BLaER1 treated with 17β-estradiol and CSF1 and Interleukin-3, amounts not matched to agents 10 nM and 100 nM (cell line): ENCODE measurements at regions not wholly inside any gene's neighbourhood (a gene's known extent, or its start where the extent isn't known, plus 50 kb on each side); places are given as distances from the start of the nearest gene placed in this dataset.

Experiments
- H3K27ac ChIP-seq, 11 experiments: shearing (Covaris generic); formaldehyde crosslinking; 2 replicates each; pipeline ENCODE4 v1.8.1; 2022
- H3K27me3 ChIP-seq, 11 experiments: shearing (Covaris generic); formaldehyde crosslinking; 2 replicates each; pipeline ENCODE4 v1.8.1; 2022
- H3K36me3 ChIP-seq, 11 experiments: shearing (Covaris generic); formaldehyde crosslinking; 2 replicates each; pipeline ENCODE4 v1.8.1; 2022
- H3K4me1 ChIP-seq, 10 experiments: shearing (Covaris generic); formaldehyde crosslinking; 2 replicates each; pipeline ENCODE4 v1.8.1; 2022
- H3K4me2 ChIP-seq, 11 experiments: shearing (Covaris generic); formaldehyde crosslinking; 2 replicates each; pipeline ENCODE4 v1.8.1; 2022
- H3K4me3 ChIP-seq, 10 experiments: shearing (Covaris generic); formaldehyde crosslinking; 2 replicates each; pipeline ENCODE4 v1.8.1; 2022
- H3K9ac ChIP-seq, 11 experiments: shearing (Covaris generic); formaldehyde crosslinking; 2 replicates each; pipeline ENCODE4 v1.8.1; 2022
- H3K9me3 ChIP-seq, 11 experiments: shearing (Covaris generic); formaldehyde crosslinking; replicated peaks in 1 of 11; 2 replicates each; pipeline ENCODE4 v1.8.1; 2022
- H4K20me1 ChIP-seq, 11 experiments: shearing (Covaris generic); formaldehyde crosslinking; 2 replicates each; pipeline ENCODE4 v1.8.1; 2022
- Cebpa-rat ChIP-seq, 11 experiments: shearing (Covaris generic); IDR thresholded peaks; 2 replicates each; pipeline ENCODE4 v1.8.1; 2022

DNA sequence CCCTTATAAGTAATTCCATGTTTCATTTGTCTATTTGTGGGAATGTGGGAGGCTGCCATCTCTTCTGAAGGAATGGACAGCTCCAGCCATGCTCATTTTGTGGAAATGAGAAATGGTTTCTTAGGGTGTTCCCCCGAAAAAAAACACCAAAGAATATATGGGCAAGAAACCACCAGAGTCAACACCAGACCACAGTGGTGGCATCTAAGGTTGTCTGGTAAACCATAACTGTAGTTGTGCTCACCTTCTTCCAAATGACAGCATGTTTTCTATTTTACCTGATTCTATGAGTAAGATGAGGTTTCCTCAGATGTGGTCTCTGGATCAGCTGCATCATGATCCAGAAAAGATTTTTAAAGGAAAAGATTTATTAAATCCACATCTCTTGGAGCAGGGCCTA, 217.0 kb upstream of the C2CD4B start:
- Histone ChIP-seq H3K27ac (no peak overlapping the region), H4K20me1 (no peaks in the 10 kb centered on the region), H3K9ac (no peak overlapping the region), H3K4me1 (peaks cover 0 to 7% (median 0%) of the 10 kb centered on the region in 10 experiments; a peak in 4 of 20 replicates), H3K27me3 (no peaks in the 10 kb centered on the region), H3K4me3 (no peak overlapping the region), H3K36me3 (no peaks in the 10 kb centered on the region), H3K4me2 (no peak overlapping the region), H3K9me3 (no peaks in the 10 kb centered on the region)
- TF ChIP-seq Cebpa-rat (IDR thresholded peaks at IDR 0.05): no peak

DNA sequence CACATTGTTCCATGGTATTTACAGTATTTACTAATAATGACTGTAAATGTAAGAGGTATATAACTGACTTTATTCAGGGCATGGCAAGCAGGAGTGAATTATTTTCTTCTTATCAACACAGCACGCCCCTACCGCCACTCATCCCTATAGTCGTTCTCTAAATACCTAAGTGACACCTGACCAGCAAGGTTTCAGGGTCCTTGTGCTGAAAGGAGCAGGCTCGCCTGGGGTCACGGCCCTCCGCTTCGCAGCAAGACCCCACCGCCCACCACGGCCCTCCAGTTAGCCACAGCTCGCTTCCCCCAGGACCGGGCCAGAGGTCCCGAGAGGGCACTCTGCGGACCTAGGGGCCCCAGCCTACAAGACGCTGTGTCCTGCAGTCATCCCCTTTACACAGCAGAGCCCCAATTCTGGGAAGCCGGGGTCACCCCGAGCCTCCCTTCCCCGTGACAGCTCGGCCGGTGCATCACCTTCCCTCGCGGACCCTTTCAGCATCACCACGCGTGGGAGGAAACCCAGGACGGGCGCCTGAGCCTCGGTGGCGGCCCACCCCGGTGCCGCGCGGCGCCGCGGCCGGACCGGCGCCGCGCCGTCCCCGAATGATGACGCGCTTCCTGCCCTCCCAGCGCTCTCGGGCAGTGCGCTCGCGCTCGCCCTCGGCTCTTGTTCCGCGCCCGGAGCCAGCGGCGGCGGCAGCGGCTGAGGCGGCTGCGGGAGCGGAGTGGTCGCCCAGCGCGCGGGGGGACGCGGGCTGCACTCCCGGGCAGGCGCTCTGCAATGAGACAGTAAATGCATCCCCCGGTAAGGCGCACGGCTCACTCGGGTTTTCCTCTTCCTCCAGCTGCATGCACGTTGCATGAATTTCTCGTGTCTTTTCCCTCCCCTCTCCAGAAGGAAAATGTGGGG, 225.1 kb upstream of the C2CD4B start, which contains the start of gene TLN2:
Gene TLN2 (plus strand): TSS at position 666 of the 906 bp plus-strand sequence.
- peak within 1 kb of the TSS; percentile 94 to 100 (median 99) for H3K4me2 ChIP-seq
- H3K4me1 ChIP-seq: peaks cover 18 to 23% (median 20%) of the 10 kb centered on the region in 10 experiments
- H3K9me3 ChIP-seq: no peaks in the 10 kb centered on the region
- TF ChIP-seq Cebpa-rat (IDR thresholded peaks at IDR 0.05): no peak
- peak within 1 kb of the TSS; percentile 86 to 96 (median 91) for H3K9ac ChIP-seq
- peaks cover 20 to 32% (median 26%) of the 10 kb centered on the region in 11 experiments for H3K27me3 ChIP-seq
- peak within 1 kb of the TSS; percentile 75 to 91 (median 84) for H3K27ac ChIP-seq
- peak within 1 kb of the TSS; percentile 74 to 98 (median 90) for H3K4me3 ChIP-seq
- no peaks in the 10 kb centered on the region for H3K36me3 ChIP-seq
- no peaks in the 10 kb centered on the region for H4K20me1 ChIP-seq

DNA sequence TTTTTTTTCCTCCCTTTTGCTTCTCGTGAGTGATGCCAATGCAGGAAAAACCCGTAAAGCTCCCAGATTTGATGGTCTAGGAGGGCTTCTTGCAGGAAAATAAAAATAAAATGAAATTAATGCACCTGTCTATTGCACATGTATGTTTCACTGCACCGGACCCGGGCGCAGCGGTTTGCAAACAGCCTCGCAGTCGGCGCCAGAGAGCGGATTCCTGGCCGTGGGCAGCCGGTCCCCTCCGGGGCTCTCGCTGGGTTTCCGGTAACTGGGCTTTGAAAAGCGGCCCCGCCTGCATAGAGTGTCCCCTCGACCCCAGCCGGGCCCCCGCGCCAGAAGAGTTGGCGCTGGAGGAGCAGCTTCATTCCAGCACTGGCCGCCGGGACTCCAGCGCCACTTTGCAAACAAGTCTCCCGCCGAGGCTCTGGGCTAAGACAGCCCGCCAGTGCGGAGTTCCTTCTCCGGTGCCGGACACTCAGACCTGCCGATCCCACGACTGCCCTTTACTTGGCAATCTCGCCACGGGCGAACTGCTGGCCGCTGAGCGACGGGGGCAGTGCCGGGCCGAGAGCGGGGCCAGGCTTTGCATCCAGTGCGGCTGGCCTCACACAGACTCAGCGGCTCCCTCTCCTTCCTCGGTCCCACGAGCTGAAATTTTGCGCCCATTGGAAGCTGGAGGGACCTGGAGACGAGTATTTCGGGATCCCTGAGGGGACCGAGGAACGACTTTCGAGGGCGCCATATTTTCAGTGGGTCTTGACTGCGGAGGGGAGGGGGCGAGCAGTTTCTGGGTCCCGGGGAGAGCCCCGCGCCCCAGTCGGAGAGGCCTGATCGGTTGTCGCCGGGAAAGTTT, 225.9 kb upstream of the C2CD4B start:
- Histone ChIP-seq H3K4me3 (peak overlapping the region; percentile 74 to 98 (median 90)), H3K36me3 (no peaks in the 10 kb centered on the region), H3K9me3 (no peaks in the 10 kb centered on the region), H3K9ac (peak overlapping the region; percentile 86 to 96 (median 91)), H3K4me1 (peaks cover 18 to 22% (median 20%) of the 10 kb centered on the region in 10 experiments), H3K4me2 (peak overlapping the region; percentile 94 to 100 (median 99)), H3K27me3 (peaks cover 20 to 32% (median 26%) of the 10 kb centered on the region in 11 experiments), H4K20me1 (no peaks in the 10 kb centered on the region), H3K27ac (peak overlapping the region in 4 of 11 experiments; percentile 1 to 91 (median 56); a peak in 6 of 22 replicates)
- TF ChIP-seq Cebpa-rat (IDR thresholded peaks at IDR 0.05): no peak

DNA sequence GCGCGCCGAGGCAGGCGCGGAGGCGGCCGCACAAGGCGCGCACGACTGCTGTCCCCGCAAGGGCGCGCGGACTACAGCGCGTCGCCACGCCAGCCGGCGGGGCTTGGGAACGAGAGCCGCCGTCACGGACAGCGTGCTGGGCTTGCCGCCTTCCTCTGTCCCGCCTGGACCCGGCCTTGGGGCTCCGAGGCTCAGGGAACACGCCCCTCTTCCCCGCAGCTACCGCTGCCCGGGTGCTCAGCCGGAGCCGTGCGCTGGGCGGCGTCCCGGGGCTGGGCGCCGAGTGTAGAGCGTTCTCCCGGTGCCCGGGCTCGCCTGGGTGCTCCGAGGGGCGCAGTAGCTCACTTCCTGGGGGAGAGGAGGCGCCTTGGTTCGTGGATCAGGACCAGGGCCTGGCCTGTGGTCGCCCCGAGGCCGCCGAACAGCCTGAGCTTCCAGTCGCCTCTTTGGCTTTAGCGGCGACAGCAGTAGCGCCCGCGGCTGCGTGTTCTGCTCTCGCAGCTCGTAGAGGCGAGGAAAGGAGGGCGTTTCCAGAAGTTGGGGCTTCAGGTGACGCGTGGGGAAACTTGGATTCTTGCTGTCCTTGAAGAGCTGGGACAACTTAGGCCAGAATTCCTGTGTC, 226.7 kb upstream of the C2CD4B start:
- TF ChIP-seq Cebpa-rat (IDR thresholded peaks at IDR 0.05): no peak
- Histone ChIP-seq H3K4me2 (peak overlapping the region; percentile 94 to 100 (median 99)), H3K36me3 (no peaks in the 10 kb centered on the region), H3K4me1 (peaks cover 15 to 22% (median 19%) of the 10 kb centered on the region in 10 experiments), H3K27ac (peak overlapping the region in 2 of 11 experiments; percentile 10 to 34; a peak in 3 of 22 replicates), H3K9me3 (no peaks in the 10 kb centered on the region), H3K27me3 (peaks cover 20 to 32% (median 26%) of the 10 kb centered on the region in 11 experiments), H3K4me3 (peak overlapping the region; percentile 74 to 98 (median 90)), H3K9ac (peak overlapping the region; percentile 75 to 96 (median 90); a peak in 21 of 22 replicates), H4K20me1 (no peaks in the 10 kb centered on the region)

DNA sequence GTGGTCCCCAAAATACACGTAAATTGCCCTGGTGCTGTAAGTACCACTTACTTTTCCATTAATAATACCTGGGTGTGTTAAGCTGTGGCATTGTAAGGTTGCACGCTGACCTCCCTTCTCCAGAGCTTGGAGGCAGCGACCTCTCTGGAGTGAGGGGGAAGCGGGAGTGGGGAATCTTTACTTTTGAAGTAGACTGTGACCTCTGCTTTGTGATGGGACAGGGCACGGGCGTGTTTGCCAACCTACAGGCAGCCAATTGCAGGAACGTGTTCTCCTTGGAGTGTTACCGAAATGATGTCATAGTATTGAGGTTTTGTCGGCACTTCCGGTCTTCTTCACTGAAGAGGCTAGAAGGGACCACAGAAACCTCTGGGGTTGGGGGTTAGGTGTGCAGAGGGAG, 227.3 kb upstream of the C2CD4B start:
- peak overlapping the region in 6 of 11 experiments; percentile 86 to 96 (median 92); a peak in 6 of 22 replicates for H3K9ac ChIP-seq
- no peak overlapping the region for H3K27ac ChIP-seq
- H3K36me3 ChIP-seq: no peaks in the 10 kb centered on the region
- TF ChIP-seq Cebpa-rat (IDR thresholded peaks at IDR 0.05): no peak
- H3K9me3 ChIP-seq: peaks cover 0 to 2% (median 1%) of the 10 kb centered on the region in 11 experiments; a peak in 8 of 22 replicates
- peak overlapping the region; percentile 74 to 98 (median 90); a peak in 18 of 20 replicates for H3K4me3 ChIP-seq
- H3K27me3 ChIP-seq: peaks cover 20 to 32% (median 26%) of the 10 kb centered on the region in 11 experiments
- peak overlapping the region; percentile 94 to 100 (median 99) for H3K4me2 ChIP-seq
- peaks cover 15 to 22% (median 19%) of the 10 kb centered on the region in 10 experiments for H3K4me1 ChIP-seq
- no peaks in the 10 kb centered on the region for H4K20me1 ChIP-seq

DNA sequence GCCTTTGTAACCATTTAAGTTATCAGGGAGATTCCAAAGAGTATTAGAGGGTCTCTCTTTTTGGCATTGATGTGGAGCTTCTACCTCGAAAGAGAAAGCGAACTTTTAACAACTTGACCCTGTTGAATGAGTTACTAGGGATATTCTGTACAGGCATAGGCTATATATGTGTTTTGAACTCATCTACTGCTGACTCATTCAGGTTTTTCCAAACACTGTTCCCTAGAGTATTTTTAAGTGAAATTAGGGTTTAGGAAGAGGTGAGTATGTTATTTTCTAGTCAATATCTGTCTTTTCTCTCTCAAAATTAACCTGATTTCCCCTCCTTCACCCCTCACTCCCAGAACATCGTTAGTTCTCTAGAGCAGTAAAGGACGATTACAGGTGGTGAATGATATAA, 228.1 kb upstream of the C2CD4B start:
- no peaks in the 10 kb centered on the region for H3K36me3 ChIP-seq
- H3K4me3 ChIP-seq: no peak overlapping the region
- H3K4me1 ChIP-seq: peaks cover 15 to 22% (median 19%) of the 10 kb centered on the region in 10 experiments
- TF ChIP-seq Cebpa-rat (IDR thresholded peaks at IDR 0.05): no peak
- peak overlapping the region in 3 of 11 experiments; percentile 96 to 100 (median 100); a peak in 2 of 22 replicates for H3K4me2 ChIP-seq
- H3K27me3 ChIP-seq: peaks cover 20 to 32% (median 26%) of the 10 kb centered on the region in 11 experiments
- H3K27ac ChIP-seq: no peak overlapping the region
- no peak overlapping the region for H3K9ac ChIP-seq
- H3K9me3 ChIP-seq: peaks cover 7 to 10% (median 9%) of the 10 kb centered on the region in 11 experiments; a peak in 21 of 22 replicates
- no peaks in the 10 kb centered on the region for H4K20me1 ChIP-seq

DNA sequence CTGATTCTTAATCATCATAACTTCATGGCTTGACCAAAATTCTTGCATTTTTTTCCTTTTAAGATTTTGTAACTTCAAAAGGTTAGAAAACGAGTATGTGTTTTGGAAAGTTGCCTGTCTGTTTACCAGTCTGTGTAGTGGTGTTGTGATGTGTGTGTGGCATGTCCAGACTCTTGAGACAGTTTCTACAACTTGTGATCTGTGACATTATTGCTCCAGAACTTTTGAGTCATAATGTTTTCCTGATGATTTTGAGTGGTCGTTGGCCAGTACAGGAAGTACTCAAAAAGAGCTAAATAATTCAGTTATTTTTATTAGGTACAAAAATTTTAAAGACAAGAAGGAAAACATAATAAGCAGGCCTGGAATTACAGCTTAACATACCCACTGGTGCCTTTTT, 229.0 kb upstream of the C2CD4B start:
- no peak overlapping the region for H3K27ac ChIP-seq
- no peak overlapping the region for H3K4me2 ChIP-seq
- no peaks in the 10 kb centered on the region for H4K20me1 ChIP-seq
- peaks cover 16 to 19% (median 18%) of the 10 kb centered on the region in 11 experiments for H3K9me3 ChIP-seq
- TF ChIP-seq Cebpa-rat (IDR thresholded peaks at IDR 0.05): no peak
- H3K4me1 ChIP-seq: peaks cover 15 to 21% (median 18%) of the 10 kb centered on the region in 10 experiments
- no peaks in the 10 kb centered on the region; a peak in 1 of 22 replicates for H3K36me3 ChIP-seq
- no peak overlapping the region for H3K4me3 ChIP-seq
- H3K27me3 ChIP-seq: peaks cover 20 to 32% (median 26%) of the 10 kb centered on the region in 11 experiments
- H3K9ac ChIP-seq: no peak overlapping the region

DNA sequence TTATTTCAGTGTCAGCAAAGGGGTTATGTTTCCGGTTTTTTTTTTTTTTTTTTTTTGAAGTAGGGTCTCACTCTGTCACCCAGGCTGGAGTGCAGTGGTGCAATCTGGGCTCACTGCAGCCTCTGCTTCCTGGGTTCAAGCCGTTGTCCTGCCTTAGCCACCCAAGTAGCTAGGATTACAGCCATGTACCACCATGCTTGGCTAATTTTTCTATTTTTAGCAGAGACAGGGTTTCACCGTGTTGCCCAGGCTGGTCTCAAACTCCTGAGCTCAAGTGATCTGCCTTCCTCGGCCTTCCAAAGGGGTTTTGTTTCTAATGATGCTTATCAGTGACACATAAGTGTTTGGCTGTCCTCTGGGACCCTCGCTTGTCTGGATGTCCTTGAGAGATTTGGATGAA, 235.7 kb upstream of the C2CD4B start:
- Histone ChIP-seq H3K36me3 (no peaks in the 10 kb centered on the region; a peak in 1 of 22 replicates), H3K4me3 (no peak overlapping the region), H3K9ac (no peak overlapping the region), H3K4me1 (no peaks in the 10 kb centered on the region), H3K27ac (no peak overlapping the region), H3K4me2 (no peak overlapping the region), H3K27me3 (no peaks in the 10 kb centered on the region), H3K9me3 (peaks cover 37 to 47% (median 40%) of the 10 kb centered on the region in 11 experiments), H4K20me1 (no peaks in the 10 kb centered on the region)
- TF ChIP-seq Cebpa-rat (IDR thresholded peaks at IDR 0.05): no peak
